Skin of body (tissue), 1 donor: ENCODE measurements at regions not wholly inside any gene's neighbourhood (a gene's known extent, or its start where the extent isn't known, plus 50 kb on each side); places are given as distances from the start of the nearest gene placed in this dataset.
A peak's percentile ranks its signal among the peaks of the same experiment; 100 is the strongest.
"Not testable (repeated sequence)": the region's sequence is repeated elsewhere in the genome, so short reads cannot be mapped to it uniquely, and the experiment has no call there.

Experiments
- DNase-seq: peaks from one replicate; lab custom pipeline; 2025; lab: John Stamatoyannopoulos, UW

DNA sequence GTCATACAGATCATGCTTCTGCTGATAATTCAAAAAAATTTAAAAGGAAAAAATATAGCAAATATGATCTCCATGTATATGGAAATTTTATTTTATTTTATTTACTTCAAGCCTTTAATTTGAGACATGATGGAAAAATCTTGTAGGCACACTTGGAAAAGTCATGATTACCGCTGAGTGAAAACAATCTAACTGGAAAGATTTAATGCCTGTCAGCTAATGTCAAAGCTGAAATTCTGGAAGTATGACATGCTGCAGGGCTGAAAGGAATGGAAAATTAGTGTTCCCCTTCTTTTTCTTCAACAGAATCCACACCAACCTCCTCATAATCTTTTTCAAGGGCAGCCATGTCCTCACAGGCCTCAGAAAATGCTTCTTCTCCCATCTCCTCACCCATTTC lies 58.2 kb downstream of the RPRM start:
- no peak for DNase-seq

DNA sequence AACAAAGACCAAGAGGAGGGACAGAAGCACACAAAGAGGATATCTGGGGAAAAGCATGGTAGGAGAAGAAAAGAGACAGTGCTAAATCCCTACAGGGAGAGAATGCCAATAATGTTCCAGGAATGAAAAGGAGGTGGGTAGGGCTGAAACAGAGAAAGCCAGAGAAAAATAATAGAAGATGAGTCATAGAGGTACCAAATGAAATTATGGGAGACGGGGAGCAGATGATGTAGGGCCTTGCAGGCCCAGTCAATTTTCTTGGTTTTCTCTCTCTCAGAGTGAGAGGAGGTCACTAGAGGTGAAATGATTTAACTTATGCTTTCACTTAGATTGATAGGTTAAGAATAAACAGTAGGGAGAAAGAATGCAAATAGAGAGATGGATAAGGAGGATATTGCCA lies 61.5 kb downstream of the RPRM start:
- no peak for DNase-seq

DNA sequence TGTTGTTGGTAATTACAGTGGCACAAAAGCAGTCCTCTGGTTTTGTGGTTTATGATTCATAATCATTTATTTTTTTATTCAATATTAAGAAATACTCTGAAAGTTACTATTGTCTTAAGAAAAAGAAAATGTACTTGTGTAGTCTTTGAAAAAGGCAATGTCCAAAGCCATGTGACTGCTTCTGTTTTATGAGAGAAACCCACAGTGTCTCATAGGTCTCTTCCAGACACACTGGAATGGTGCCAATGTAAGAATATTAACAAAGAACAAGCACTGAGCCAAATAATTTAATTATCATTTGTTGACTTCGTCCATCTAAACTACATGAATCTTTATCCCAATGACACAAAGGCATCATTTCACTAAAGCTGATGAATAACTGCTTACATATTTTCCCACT lies 62.5 kb downstream of the RPRM start:
- DNase-seq = no peak

DNA sequence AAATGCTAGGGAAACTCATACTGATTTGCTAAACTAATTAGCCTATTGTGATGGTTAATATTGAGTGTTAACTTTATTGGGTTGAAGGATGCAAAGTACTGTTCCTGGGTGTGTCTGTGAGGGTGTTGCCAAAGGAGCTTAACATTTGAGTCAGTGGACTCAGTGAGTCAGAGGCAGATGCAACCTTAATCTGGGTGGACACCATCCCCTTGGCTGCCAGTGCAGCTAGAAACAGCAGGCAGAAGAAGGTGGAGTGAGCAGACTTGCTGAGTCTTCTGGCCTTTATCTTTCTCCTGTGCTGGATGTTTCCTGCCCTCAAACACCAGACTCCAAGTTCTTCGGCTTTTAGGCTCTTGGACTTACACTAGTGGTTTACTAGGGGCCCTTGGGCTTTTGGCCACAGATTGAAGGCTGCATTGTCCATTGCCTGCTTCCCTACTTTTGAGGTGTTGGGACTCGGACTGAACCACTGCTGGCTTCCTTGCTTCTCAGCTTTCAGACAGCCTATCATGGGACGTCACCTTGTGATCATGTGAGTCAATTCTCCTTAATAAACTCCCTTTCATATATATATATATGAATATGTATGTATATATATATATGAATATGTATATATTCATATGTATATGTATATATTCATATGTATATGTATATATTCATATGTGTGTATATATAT lies 69.7 kb downstream of the RPRM start:
- no peak for DNase-seq

GRCh38 chr2:153405196-153405595 lies 73.4 kb downstream of the RPRM start:
- no peak for DNase-seq

DNA sequence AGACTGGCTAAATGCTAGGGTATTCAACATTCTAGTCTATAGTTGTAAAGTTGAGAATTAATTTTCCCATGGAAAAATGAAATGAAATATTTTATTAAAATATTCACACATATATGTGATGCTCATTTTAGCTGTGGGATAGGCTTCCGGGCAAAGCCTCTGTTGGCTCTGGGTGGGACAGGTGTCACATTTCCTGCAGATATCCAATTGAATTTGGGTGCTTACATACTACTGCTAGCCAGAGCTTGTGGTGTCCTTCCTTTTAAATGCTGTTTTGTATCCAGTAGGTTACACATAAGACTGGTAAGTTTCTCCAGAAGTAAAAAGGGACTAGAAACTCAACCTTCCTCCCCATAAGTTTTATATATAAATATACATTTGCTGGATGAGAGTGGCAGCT lies 73.8 kb downstream of the RPRM start:
- no peak for DNase-seq

DNA sequence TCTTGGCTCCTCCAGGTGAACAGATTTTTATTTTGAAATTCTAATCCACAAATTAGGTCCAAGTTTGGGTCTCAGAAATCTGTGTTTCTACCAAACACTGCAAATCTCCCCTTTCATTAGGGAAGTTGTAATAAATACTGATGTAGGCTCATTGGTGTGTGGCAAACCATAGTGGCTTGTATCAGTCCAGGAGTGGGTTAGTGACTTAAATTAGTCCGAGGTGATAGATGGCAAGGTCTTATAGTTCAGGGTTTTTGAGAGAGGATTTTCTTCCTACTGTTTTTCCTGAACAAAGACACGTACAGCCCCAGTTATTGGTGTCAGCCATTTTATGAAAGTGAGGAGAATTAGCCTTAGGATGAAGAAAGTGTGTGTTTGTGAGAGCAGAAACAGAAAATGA lies 74.6 kb downstream of the RPRM start:
- DNase-seq = no peak

DNA sequence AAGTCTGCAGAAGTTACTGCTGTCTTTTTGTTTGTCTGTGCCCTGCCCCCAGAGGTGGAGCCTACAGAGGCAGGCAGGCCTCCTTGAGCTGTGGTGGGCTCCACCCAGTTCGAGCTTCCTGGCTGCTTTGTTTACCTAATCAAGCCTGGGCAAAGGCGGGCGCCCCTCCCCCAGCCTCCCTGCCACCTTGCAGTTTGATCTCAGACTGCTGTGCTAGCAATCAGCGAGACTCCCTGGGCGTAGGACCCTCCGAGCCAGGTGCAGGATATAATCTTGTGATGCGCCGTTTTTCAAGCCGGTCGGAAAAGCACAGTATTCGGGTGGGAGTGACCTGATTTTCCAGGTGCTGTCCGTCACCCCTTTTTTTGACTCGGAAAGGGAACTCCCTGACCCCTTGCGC lies 75.2 kb downstream of the RPRM start:
- DNase-seq = not testable (repeated sequence)

GRCh38 chr2:153394686-153395085 lies 83.9 kb downstream of the RPRM start:
- peak; percentile 97 for DNase-seq

DNA sequence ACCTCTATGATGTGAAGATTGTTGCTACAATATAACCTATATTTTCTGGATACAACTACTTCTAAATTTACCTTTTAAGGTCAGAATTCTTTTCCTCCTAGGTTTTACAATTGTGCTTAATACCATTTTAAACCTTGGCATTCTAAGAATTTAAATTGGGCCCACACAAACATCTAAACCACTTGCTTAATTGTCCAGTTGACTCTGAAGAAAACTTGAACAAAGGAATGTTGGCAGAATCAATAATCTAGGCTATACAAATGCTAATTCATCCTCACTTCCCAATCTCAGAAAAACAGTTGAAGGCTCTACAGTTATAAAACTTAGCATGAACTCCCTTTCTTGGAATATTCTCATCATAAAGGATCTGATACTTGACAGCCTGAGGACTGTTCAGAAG lies 84.3 kb downstream of the RPRM start:
- no peak for DNase-seq

DNA sequence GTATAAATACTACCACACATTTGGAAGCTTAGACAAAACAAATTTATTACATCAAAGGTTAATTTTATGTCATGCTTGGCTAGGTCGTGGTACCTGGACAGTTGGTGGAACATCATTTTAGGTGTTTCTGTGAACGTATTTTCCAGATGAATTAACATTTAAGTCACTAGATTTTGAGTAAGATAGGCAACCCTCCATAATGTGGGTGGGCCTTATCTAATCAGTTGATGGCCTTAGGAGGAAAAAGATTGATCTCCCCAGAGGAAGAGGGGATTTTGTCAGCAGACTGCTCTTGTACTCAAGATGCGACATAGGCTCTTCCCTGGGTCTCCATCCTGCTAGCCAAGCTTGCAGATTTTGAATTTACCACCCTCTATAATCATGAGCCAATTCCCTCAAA lies 85.0 kb downstream of the RPRM start:
- no peak for DNase-seq

DNA sequence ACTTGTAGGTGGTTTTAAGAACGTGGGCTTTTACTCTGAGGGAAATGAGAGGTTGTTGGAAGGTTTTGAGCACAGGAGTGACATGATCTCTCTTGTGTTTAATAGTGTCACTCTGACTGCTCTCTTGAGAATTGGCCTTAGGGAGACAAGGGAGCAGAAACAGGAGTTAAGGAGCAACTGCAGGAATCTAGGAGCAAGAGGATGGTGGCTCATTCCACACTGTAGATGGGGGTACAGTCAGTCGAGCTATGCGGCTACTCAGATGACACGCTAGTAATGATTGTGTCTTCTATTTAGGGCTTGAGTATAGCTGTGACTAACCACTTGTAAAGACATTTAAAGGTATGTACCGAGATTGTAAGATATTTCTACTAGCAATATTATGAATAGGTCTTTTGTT lies 87.4 kb downstream of the RPRM start:
- no peak for DNase-seq

GRCh38 chr2:153388246-153388645 lies 90.3 kb downstream of the RPRM start:
- no peak for DNase-seq

DNA sequence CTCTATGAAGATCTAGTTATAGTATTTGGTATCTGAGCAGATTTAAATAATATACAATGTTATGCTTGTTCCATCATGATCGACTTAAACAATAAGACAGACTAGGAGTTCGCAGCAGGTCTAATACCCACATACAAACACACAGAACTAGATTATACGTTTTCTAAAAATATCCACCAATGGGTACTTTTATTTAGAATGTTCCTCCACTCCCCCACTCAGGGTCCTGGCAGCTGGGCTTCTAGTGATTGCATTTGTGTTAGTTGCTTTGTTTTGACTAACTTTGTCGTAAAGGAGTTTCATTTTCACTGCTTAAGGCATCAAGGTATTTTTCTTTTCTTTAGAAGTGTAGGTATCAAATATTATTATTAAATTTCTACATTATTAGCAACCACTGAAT lies 91.4 kb downstream of the RPRM start:
- no peak for DNase-seq

DNA sequence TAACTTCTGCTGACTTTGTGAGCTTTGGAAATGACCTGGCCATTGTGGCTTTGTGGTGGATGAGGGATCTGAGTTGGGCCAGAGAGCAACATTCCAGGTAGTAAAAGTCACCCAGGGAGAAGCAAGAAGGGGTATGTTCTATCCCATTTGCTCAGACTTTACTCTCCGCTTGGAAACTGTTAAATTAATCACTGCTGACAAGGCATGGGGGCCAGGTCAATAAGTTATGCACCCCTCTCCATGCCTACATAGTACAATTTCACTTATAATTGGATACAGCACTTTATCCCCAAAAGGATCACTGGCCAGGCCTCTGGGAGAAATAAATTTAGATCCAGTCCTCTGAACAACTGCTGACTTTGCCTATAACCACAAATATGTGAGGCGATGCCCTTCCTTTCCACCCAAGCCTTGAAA lies 92.1 kb downstream of the RPRM start:
- no peak for DNase-seq

- no peak for DNase-seq
Measured at GRCh38 chr2:153373510-153374279, 104.9 kb downstream of the RPRM start.

DNA sequence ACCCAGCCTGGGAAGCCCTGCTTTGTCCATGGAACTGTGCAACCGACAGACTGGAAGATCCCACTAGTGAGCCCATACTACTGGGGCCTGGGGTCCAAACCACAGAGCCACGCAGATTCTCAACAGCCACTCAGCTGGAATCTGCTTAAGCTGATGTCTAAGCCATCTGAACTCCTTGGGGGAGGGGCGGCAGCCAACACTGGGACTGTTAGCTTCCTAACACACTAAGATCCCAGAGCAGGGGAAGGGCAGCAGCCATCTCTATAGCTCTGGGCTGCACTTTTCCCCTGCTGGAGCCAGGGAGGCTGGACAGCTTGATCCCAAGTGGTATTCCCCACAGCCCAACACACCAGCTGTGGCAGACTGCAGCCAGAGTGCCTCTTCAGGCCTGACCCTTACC lies 118.3 kb downstream of the RPRM start:
- no peak for DNase-seq

DNA sequence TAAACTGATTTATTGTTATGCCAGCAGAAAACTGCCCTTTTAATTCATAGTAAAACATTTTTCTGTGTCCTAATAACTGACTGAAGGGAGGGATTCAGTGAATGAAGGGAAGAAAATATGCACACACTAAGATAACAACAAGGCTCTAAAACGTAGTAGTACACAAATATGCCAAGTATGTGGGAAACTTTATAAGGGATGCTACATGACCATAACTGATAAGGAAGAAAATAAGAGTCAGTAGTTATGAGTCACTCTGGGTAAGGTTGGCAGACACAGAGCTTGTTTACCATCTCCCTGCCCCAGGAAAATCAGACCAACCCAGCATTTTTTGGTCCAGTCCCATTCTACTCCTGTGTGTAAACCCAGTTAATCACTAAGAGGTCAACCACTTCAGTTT lies 124.2 kb downstream of the RPRM start:
- DNase-seq = no peak

GRCh38 chr2:153349603-153350002 lies 129.0 kb downstream of the RPRM start:
- no peak for DNase-seq

DNA sequence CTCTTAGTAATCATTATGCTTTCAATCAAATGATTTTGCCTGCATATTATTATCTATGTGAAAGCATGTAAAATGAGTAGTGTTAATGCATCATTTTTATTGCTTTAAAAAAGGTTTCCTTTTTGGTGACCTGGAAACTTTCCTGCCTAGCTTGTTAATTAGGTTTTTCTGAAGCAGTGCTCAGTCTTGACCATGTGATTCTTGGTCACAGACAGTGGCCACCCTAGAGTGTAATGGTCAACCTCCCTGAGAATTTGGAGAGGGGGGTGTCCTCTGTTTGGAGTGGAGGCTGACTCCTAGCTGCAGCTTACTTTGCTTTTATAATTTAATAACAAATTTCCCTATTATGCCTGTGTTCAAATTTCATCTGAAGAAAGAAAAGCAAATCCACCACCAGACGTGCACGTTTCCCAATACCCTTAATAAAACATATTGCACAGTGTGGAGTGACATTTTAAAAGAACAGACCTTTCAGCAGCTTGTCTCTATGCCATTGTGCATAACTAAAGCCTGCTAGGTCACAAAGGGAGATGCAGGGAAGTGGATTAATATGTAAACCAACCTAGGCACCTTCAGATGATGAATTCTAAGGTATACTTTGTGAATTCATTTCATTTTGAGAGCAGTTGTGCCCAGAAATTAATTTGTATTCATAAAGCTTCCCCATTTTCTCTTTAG lies 130.6 kb downstream of the RPRM start:
- DNase-seq = no peak

DNA sequence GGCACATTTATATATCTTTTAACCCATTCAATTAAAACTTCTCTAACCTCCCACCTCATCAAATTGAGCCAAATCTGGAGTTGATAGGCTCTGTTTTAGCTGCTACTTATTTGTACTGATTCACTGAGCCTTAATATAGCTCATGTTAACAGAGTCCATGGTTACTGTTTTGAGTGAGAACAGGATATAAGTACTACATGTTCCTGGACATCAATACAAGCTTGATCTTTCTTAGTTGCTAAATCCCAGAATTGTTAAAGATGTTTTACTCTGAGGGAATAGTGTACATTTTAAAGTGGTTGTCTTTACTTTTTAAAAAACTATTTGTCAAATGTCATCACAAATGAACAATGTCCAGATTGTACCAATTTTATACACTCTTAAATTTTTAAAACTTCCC lies 157.7 kb downstream of the RPRM start:
- no peak for DNase-seq

DNA sequence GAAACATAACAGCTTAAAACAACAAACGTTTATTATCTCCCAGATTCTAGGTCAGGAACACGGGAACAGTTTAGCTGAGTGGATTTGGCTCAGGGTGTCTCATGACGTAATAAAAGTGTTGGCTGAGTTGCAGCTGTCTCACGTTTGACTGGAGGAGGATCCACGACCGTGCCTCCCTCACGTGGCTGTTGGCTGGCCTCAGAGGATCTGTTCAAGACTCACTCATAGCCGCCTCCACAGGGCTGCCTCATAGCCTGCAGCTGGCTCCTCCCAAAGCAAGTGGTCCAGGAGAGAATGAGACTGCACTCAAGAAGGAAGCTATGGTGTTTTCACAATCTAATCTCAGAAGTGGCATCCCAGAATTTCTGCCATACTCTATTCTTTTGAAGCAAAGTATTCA lies 167.1 kb downstream of the RPRM start:
- no peak for DNase-seq

- no peak for DNase-seq
Measured at GRCh38 chr2:153308466-153308865, 170.1 kb downstream of the RPRM start.
